Liver (tissue), 8 donors: ENCODE measurements at regions not wholly inside any gene's neighbourhood (a gene's known extent, or its start where the extent isn't known, plus 50 kb on each side); places are given as distances from the start of the nearest gene placed in this dataset.

Experiments used
- DNase-seq: peaks from one replicate; pipeline ENCODE4 v3.0.0-alpha.2; 2017; ENCODE audit warnings: low spot score
- H3K27ac ChIP-seq, 2 donors: one replicate each; pipeline ENCODE4 v1.7.0; 2013; ENCODE audit warnings: inconsistent platforms in 2 of 2, low read length in 2 of 2, control low read depth in 1 of 2, low read depth in 1 of 2, mild to moderate bottlenecking in 1 of 2
- H3K27me3 ChIP-seq, 4 donors: one replicate each; pipeline versions ENCODE4 v1.6.1 to v1.7.0; 2013; ENCODE audit warnings: low read length in 3 of 4, inconsistent platforms in 1 of 4, mild to moderate bottlenecking in 1 of 4, moderate library complexity in 1 of 4; ENCODE audit not compliant: control insufficient read depth in 4 of 4, insufficient read depth in 4 of 4
- H3K36me3 ChIP-seq, 4 donors: one replicate each; pipeline versions ENCODE4 v1.6.1 to v1.7.0; 2013; ENCODE audit warnings: low read length in 3 of 4, mild to moderate bottlenecking in 3 of 4, low read depth in 1 of 4, moderate library complexity in 1 of 4; ENCODE audit not compliant: control insufficient read depth in 4 of 4, insufficient read depth in 3 of 4
- H3K4me1 ChIP-seq, 4 donors: one replicate each; pipeline versions ENCODE4 v1.6.1 to v1.7.0; 2013; ENCODE audit warnings: low read length in 3 of 4, mild to moderate bottlenecking in 3 of 4, moderate library complexity in 1 of 4; ENCODE audit not compliant: control insufficient read depth in 4 of 4, insufficient read depth in 4 of 4
- H3K4me3 ChIP-seq, 3 donors: one replicate each; pipeline versions ENCODE4 v1.6.1 to v1.7.0; 2013; ENCODE audit warnings: low read length in 3 of 3, control low read depth in 1 of 3, low read depth in 1 of 3, mild to moderate bottlenecking in 1 of 3
- H3K9ac ChIP-seq, 2 donors: one replicate each; pipeline ENCODE4 v1.7.0; 2013; ENCODE audit warnings: low read length in 2 of 2, mild to moderate bottlenecking in 2 of 2, moderate library complexity in 2 of 2, control low read depth in 1 of 2, low read depth in 1 of 2
- H3K9me3 ChIP-seq, 4 donors: one replicate each; pipeline versions ENCODE4 v1.6.1 to v1.7.0; 2013; ENCODE audit warnings: low read length in 3 of 4; ENCODE audit not compliant: control insufficient read depth in 4 of 4
- FOXA1 ChIP-seq: IDR thresholded peaks from 2 replicates; pipeline ENCODE4 v1.6.1; 2016; ENCODE audit warnings: antibody characterized with exemption
- FOXA2 ChIP-seq: IDR thresholded peaks from 2 replicates; pipeline ENCODE4 v1.6.1; 2016; ENCODE audit warnings: antibody characterized with exemption
- GABPA ChIP-seq, 2 donors: IDR thresholded peaks in 1 of 2; conservative IDR thresholded peaks in 1 of 2; 2 replicates each; pipeline ENCODE4 v1.6.1; 2016; ENCODE audit warnings: antibody characterized with exemption in 2 of 2, mild to moderate bottlenecking in 1 of 2, moderate library complexity in 1 of 2
- HNF4A ChIP-seq, 2 donors: conservative IDR thresholded peaks; 2 replicates each; pipeline ENCODE4 v1.6.1; 2016; ENCODE audit warnings: antibody characterized with exemption in 2 of 2, mild to moderate bottlenecking in 2 of 2
- HNF4G ChIP-seq: IDR thresholded peaks from 2 replicates; pipeline ENCODE4 v1.6.1; 2016; ENCODE audit warnings: antibody characterized with exemption
- MAX ChIP-seq: IDR thresholded peaks from 2 replicates; pipeline ENCODE4 v1.6.1; 2016; ENCODE audit warnings: antibody characterized with exemption
- RAD21 ChIP-seq, 2 donors: IDR thresholded peaks; 2 replicates each; pipeline ENCODE4 v1.6.1; 2016; ENCODE audit warnings: antibody characterized with exemption in 2 of 2, mild to moderate bottlenecking in 2 of 2
- RXRA ChIP-seq, 2 donors: IDR thresholded peaks; 2 replicates each; pipeline ENCODE4 v1.6.1; 2017 to 2018; ENCODE audit warnings: antibody characterized with exemption in 2 of 2, mild to moderate bottlenecking in 1 of 2
- TAF1 ChIP-seq: conservative IDR thresholded peaks from 2 replicates; pipeline ENCODE4 v1.6.1; 2016; ENCODE audit warnings: antibody characterized with exemption, mild to moderate bottlenecking
- YY1 ChIP-seq: IDR thresholded peaks from 2 replicates; pipeline ENCODE4 v1.6.1; 2016; ENCODE audit warnings: antibody characterized with exemption, mild to moderate bottlenecking
- ZBTB33 ChIP-seq: IDR thresholded peaks from 2 replicates; pipeline ENCODE4 v1.6.1; 2016; ENCODE audit warnings: antibody characterized with exemption
- WGBS: extraction: QIAGEN DNeasy Blood & Tissue Kit; methylation state at CpG from one replicate; pipeline ENCODE4 v1.1.7; 2013; 5-methylcytosine and 5-hydroxymethylcytosine counted together
- TF ChIP-seq, protein P1 (sequence below): IDR thresholded peaks from 2 replicates; pipeline ENCODE4 v1.6.1; 2016; ENCODE audit warnings: antibody characterized with exemption, mild to moderate bottlenecking
- TF ChIP-seq, protein P2 (sequence below): fragments of 150-350 bp; IDR thresholded peaks from 2 replicates; pipeline ENCODE4 v1.5.1; 2017; ENCODE audit warnings: improper control_type of control experiment, low read depth, low read length; ENCODE audit not compliant: missing input control
- TF ChIP-seq, protein P3 (sequence below): IDR thresholded peaks from 2 replicates; pipeline ENCODE4 v1.6.1; 2016; ENCODE audit warnings: antibody characterized with exemption
- donor health status: healthy.
- donor health status: healthy.
- donor health status: healthy.
- donor health status: healthy.
- donor health status: healthy.

- H3K9me3 ChIP-seq, result no peaks in the 10 kb centered on the region
- H3K9ac ChIP-seq, result no peak overlapping the region
- TF ChIP-seq, protein P1, sequence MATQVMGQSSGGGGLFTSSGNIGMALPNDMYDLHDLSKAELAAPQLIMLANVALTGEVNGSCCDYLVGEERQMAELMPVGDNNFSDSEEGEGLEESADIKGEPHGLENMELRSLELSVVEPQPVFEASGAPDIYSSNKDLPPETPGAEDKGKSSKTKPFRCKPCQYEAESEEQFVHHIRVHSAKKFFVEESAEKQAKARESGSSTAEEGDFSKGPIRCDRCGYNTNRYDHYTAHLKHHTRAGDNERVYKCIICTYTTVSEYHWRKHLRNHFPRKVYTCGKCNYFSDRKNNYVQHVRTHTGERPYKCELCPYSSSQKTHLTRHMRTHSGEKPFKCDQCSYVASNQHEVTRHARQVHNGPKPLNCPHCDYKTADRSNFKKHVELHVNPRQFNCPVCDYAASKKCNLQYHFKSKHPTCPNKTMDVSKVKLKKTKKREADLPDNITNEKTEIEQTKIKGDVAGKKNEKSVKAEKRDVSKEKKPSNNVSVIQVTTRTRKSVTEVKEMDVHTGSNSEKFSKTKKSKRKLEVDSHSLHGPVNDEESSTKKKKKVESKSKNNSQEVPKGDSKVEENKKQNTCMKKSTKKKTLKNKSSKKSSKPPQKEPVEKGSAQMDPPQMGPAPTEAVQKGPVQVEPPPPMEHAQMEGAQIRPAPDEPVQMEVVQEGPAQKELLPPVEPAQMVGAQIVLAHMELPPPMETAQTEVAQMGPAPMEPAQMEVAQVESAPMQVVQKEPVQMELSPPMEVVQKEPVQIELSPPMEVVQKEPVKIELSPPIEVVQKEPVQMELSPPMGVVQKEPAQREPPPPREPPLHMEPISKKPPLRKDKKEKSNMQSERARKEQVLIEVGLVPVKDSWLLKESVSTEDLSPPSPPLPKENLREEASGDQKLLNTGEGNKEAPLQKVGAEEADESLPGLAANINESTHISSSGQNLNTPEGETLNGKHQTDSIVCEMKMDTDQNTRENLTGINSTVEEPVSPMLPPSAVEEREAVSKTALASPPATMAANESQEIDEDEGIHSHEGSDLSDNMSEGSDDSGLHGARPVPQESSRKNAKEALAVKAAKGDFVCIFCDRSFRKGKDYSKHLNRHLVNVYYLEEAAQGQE, result no peak
- TF ChIP-seq, protein P2, sequence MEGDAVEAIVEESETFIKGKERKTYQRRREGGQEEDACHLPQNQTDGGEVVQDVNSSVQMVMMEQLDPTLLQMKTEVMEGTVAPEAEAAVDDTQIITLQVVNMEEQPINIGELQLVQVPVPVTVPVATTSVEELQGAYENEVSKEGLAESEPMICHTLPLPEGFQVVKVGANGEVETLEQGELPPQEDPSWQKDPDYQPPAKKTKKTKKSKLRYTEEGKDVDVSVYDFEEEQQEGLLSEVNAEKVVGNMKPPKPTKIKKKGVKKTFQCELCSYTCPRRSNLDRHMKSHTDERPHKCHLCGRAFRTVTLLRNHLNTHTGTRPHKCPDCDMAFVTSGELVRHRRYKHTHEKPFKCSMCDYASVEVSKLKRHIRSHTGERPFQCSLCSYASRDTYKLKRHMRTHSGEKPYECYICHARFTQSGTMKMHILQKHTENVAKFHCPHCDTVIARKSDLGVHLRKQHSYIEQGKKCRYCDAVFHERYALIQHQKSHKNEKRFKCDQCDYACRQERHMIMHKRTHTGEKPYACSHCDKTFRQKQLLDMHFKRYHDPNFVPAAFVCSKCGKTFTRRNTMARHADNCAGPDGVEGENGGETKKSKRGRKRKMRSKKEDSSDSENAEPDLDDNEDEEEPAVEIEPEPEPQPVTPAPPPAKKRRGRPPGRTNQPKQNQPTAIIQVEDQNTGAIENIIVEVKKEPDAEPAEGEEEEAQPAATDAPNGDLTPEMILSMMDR, result no peak
- no peak for TF ChIP-seq ZBTB33
- TF ChIP-seq RAD21 (IDR thresholded peaks at IDR 0.05), result no peak
- TF ChIP-seq GABPA (IDR thresholded peaks at IDR 0.05 in 1 of 2, conservative IDR thresholded peaks at IDR 0.05 in 1 of 2), result no peak
- no peak for DNase-seq
- H3K27ac ChIP-seq, result no peak overlapping the region
- H3K27me3 ChIP-seq, result no peaks in the 10 kb centered on the region
- H3K36me3 ChIP-seq, result no peaks in the 10 kb centered on the region
- WGBS, result 95% methylated on average over 15 of the region's 15 CpGs
- H3K4me1 ChIP-seq, result peaks cover 0 to 1% (median 0%) of the 10 kb centered on the region in 4 donors
- no peak overlapping the region for H3K4me3 ChIP-seq
These were observed 82.3 kb upstream of the CIBAR2 start for GRCh38 chr16:85194307-85195270.

- Histone ChIP-seq H3K9me3 (no peaks in the 10 kb centered on the region), H3K36me3 (no peaks in the 10 kb centered on the region), H3K4me1 (peaks cover 0 to 7% (median 3%) of the 10 kb centered on the region in 4 donors)
- TF ChIP-seq YY1, result no peak
- no peak for TF ChIP-seq MAX
- TF ChIP-seq FOXA1, result no peak
- no peak for TF ChIP-seq HNF4A (conservative IDR thresholded peaks at IDR 0.05)
- TF ChIP-seq, protein P3, sequence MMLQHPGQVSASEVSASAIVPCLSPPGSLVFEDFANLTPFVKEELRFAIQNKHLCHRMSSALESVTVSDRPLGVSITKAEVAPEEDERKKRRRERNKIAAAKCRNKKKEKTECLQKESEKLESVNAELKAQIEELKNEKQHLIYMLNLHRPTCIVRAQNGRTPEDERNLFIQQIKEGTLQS, result no peak
- no peak for TF ChIP-seq GABPA (IDR thresholded peaks at IDR 0.05 in 1 of 2, conservative IDR thresholded peaks at IDR 0.05 in 1 of 2)
- TF ChIP-seq TAF1, result no peak
- no peak for TF ChIP-seq RXRA (IDR thresholded peaks at IDR 0.05)
- TF ChIP-seq FOXA2, result no peak
- no peak for TF ChIP-seq HNF4G
- TF ChIP-seq, protein P1, result no peak
- TF ChIP-seq, protein P2, result no peak
These were observed 83.0 kb upstream of the CIBAR2 start for GRCh38 chr16:85195271-85195647.

More at GRCh38 chr16:85195271-85195647, 83.0 kb upstream of the CIBAR2 start:
- H3K27me3 ChIP-seq, result no peaks in the 10 kb centered on the region
- H3K27ac ChIP-seq, result no peak overlapping the region
- no peak overlapping the region for H3K4me3 ChIP-seq
- H3K9ac ChIP-seq, result no peak overlapping the region
- 90% methylated on average over 8 of the region's 8 CpGs for WGBS
- no peak for DNase-seq
